ENCODE measurements at regions not wholly inside any gene's neighbourhood (a gene's known extent, or its start where the extent isn't known, plus 50 kb on each side); places are given as distances from the start of the nearest gene placed in this dataset.
A peak's percentile ranks its signal among the peaks of the same experiment; 100 is the strongest.

- Histone ChIP-seq H3K9me3 (no peaks in the 10 kb centered on the region), H3K36me3 (ENCODE audit: low read depth) (no peaks in the 10 kb centered on the region), H3K4me1 (ENCODE audit: low read depth) (no peaks in the 10 kb centered on the region), H3K4me3 (no peak overlapping the region)
- DNase-seq, result no peak
- no peak for ATAC-seq
- intact Hi-C loops (cut with DNase I, micrococcal nuclease), result no loop called here
- TF ChIP-seq CTCF (IDR thresholded peaks at IDR 0.05), result no peak
Measured at GRCh38 chr5:148931453-148932057, 105.1 kb downstream of the ADRB2 start.

GRCh38 chr5:148932355-148932935 lies 106.0 kb downstream of the ADRB2 start:
- intact Hi-C loops (cut with DNase I, micrococcal nuclease), result no loop called here
- no peak overlapping the region for H3K4me3 ChIP-seq
- TF ChIP-seq CTCF (IDR thresholded peaks at IDR 0.05), result no peak
- no peaks in the 10 kb centered on the region for H3K4me1 ChIP-seq (ENCODE audit: low read depth)
- DNase-seq (peak in 1 of 3 donors; percentile 20), ATAC-seq (peak; percentile 38)
- no peaks in the 10 kb centered on the region for H3K9me3 ChIP-seq
- no peaks in the 10 kb centered on the region for H3K36me3 ChIP-seq (ENCODE audit: low read depth)

GRCh38 chr5:148933903-148934432 lies 107.6 kb downstream of the ADRB2 start:
- no peaks in the 10 kb centered on the region for H3K4me1 ChIP-seq (ENCODE audit: low read depth)
- no peaks in the 10 kb centered on the region for H3K36me3 ChIP-seq (ENCODE audit: low read depth)
- TF ChIP-seq CTCF (IDR thresholded peaks at IDR 0.05), result no peak
- intact Hi-C loops (cut with DNase I, micrococcal nuclease), result no loop called here
- no peak for DNase-seq
- no peaks in the 10 kb centered on the region for H3K9me3 ChIP-seq
- no peak overlapping the region for H3K4me3 ChIP-seq
- no peak for ATAC-seq

- DNase-seq (no peak), ATAC-seq (no peak)
- TF ChIP-seq CTCF (IDR thresholded peaks at IDR 0.05), result no peak
- Histone ChIP-seq H3K4me3 (no peak overlapping the region), H3K4me1 (ENCODE audit: low read depth) (no peaks in the 10 kb centered on the region), H3K36me3 (ENCODE audit: low read depth) (no peaks in the 10 kb centered on the region), H3K9me3 (no peaks in the 10 kb centered on the region)
- intact Hi-C loops (cut with DNase I, micrococcal nuclease), result no loop called here
Measured at GRCh38 chr5:148934895-148935400, 108.5 kb downstream of the ADRB2 start.

- no peak for TF ChIP-seq CTCF (IDR thresholded peaks at IDR 0.05)
- Histone ChIP-seq H3K4me1 (ENCODE audit: low read depth) (no peaks in the 10 kb centered on the region), H3K36me3 (ENCODE audit: low read depth) (no peaks in the 10 kb centered on the region), H3K4me3 (no peak overlapping the region), H3K9me3 (no peaks in the 10 kb centered on the region)
- ATAC-seq, result no peak
- DNase-seq, result no peak
- intact Hi-C loops (cut with DNase I, micrococcal nuclease), result no loop called here
Measured at GRCh38 chr5:148937239-148937638, 110.8 kb downstream of the ADRB2 start.
